HepG2 (cell line): ENCODE measurements at regions not wholly inside any gene's neighbourhood (a gene's known extent, or its start where the extent isn't known, plus 50 kb on each side); places are given as distances from the start of the nearest gene placed in this dataset.

Experiments
- BORCS8-MEF2B ChIP-seq: sonication (generic); formaldehyde crosslinking; IDR thresholded peaks from 2 replicates; pipeline ENCODE4 v1.8.0; 2022; ENCODE audit warnings: mild to moderate bottlenecking, missing genetic modification reagents
- CHD2 ChIP-seq: IDR thresholded peaks from 2 replicates; pipeline ENCODE4 v1.6.1; 2011; ENCODE audit warnings: low read depth, low read length, improper control_type of control experiment
- HDAC1 ChIP-seq: sonication (generic); formaldehyde crosslinking; IDR thresholded peaks from 2 replicates; pipeline ENCODE4 v1.5.1; 2020; ENCODE audit warnings: mild to moderate bottlenecking, missing genetic modification reagents
- MBD4 ChIP-seq: IDR thresholded peaks from 2 replicates; pipeline ENCODE4 v1.6.1; 2012; ENCODE audit warnings: low read length, inconsistent platforms, borderline replicate concordance
- MTA3 ChIP-seq: sonication (generic); formaldehyde crosslinking; IDR thresholded peaks from 2 replicates; pipeline ENCODE4 v1.4.0; 2020; ENCODE audit warnings: missing genetic modification reagents
- SNAI1 ChIP-seq: sonication (generic); formaldehyde crosslinking; IDR thresholded peaks from 2 replicates; pipeline ENCODE4 v1.5.0; 2020; ENCODE audit warnings: mild to moderate bottlenecking, missing genetic modification reagents, borderline replicate concordance
- TCF12 ChIP-seq, 2 experiments: fragments of 450-650 bp in 1 of 2; sonication (generic) in 1 of 2; formaldehyde crosslinking in 1 of 2; IDR thresholded peaks; 2 replicates each; pipeline versions ENCODE4 v1.6.1 to v1.8.0; 2017 to 2022; ENCODE audit warnings: antibody characterized with exemption in 1 of 2, mild to moderate bottlenecking in 1 of 2, missing genetic modification reagents in 1 of 2, moderate library complexity in 1 of 2
- ZFX ChIP-seq: sonication (generic); formaldehyde crosslinking; IDR thresholded peaks from 2 replicates; pipeline ENCODE4 v1.4.0; 2020; ENCODE audit warnings: mild to moderate bottlenecking, low read depth, missing genetic modification reagents, moderate library complexity
- ZFYVE20 ChIP-seq: sonication (generic); formaldehyde crosslinking; IDR thresholded peaks from 2 replicates; pipeline ENCODE4 v1.8.0; 2023; ENCODE audit warnings: low read depth, mild to moderate bottlenecking, moderate library complexity, missing genetic modification reagents, borderline replicate concordance
- ZNF709 ChIP-seq: sonication (generic); formaldehyde crosslinking; IDR thresholded peaks from 2 replicates; pipeline ENCODE4 v1.5.0; 2020; ENCODE audit warnings: mild to moderate bottlenecking, missing genetic modification reagents
- TF ChIP-seq, protein P1 (sequence below): sonication (generic); formaldehyde crosslinking; IDR thresholded peaks from 2 replicates; pipeline ENCODE4 v1.5.0; 2020; ENCODE audit warnings: mild to moderate bottlenecking, missing genetic modification reagents, moderate library complexity
- TF ChIP-seq, protein P2 (sequence below): IDR thresholded peaks from 2 replicates; pipeline ENCODE4 v1.6.1; 2016; ENCODE audit warnings: missing compliant biosample characterization, missing genetic modification reagents, borderline replicate concordance
- TF ChIP-seq, protein P3 (sequence below), 2 experiments: sonication (generic) in 1 of 2; formaldehyde crosslinking in 1 of 2; IDR thresholded peaks; 2 replicates each; pipeline versions ENCODE4 v1.5.1 to v1.6.1; 2011 to 2020; ENCODE audit warnings: borderline replicate concordance in 1 of 2, low read depth in 1 of 2, low read length in 1 of 2, mild to moderate bottlenecking in 1 of 2, missing genetic modification reagents in 1 of 2, moderate library complexity in 1 of 2
- TF ChIP-seq, protein P4 (sequence below): sonication (generic); formaldehyde crosslinking; IDR thresholded peaks from 2 replicates; pipeline ENCODE4 v1.9.0; 2022; ENCODE audit warnings: missing genetic modification reagents, mild to moderate bottlenecking, borderline replicate concordance

DNA sequence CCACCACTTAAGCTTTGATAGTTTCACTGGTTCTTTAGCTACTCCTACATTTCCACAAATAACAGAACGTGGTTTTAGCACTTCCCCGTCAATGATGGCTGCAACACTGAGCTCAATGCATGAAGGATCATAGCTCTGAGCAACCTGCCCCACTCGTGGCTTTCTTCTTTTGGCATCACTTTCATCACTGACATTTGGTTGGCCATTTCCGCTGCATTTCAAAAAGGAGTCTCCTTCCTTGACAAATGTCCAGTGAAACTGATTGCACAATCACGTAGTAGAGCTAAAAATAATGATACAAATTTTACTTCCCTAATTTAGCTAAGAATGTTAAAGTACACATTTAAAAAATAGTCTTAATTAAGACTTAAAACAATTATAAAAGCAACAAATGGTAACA lies 205.2 kb upstream of the HDAC4 start:
- TF ChIP-seq HDAC1 (CRISPR knock-in tag), result no peak
- TF ChIP-seq TCF12 (IDR thresholded peaks at IDR 0.05), result no peak
- no peak for TF ChIP-seq TCF12 (CRISPR knock-in tag; IDR thresholded peaks at IDR 0.05)
- TF ChIP-seq, protein P1, sequence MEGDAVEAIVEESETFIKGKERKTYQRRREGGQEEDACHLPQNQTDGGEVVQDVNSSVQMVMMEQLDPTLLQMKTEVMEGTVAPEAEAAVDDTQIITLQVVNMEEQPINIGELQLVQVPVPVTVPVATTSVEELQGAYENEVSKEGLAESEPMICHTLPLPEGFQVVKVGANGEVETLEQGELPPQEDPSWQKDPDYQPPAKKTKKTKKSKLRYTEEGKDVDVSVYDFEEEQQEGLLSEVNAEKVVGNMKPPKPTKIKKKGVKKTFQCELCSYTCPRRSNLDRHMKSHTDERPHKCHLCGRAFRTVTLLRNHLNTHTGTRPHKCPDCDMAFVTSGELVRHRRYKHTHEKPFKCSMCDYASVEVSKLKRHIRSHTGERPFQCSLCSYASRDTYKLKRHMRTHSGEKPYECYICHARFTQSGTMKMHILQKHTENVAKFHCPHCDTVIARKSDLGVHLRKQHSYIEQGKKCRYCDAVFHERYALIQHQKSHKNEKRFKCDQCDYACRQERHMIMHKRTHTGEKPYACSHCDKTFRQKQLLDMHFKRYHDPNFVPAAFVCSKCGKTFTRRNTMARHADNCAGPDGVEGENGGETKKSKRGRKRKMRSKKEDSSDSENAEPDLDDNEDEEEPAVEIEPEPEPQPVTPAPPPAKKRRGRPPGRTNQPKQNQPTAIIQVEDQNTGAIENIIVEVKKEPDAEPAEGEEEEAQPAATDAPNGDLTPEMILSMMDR (CRISPR knock-in tag), result no peak
- no peak for TF ChIP-seq CHD2
- TF ChIP-seq ZFX (CRISPR knock-in tag), result no peak
- no peak for TF ChIP-seq SNAI1
- no peak for TF ChIP-seq ZFYVE20 (CRISPR knock-in tag)
- no peak for TF ChIP-seq MBD4
- TF ChIP-seq ZNF709 (CRISPR knock-in tag), result no peak
- TF ChIP-seq, protein P2, sequence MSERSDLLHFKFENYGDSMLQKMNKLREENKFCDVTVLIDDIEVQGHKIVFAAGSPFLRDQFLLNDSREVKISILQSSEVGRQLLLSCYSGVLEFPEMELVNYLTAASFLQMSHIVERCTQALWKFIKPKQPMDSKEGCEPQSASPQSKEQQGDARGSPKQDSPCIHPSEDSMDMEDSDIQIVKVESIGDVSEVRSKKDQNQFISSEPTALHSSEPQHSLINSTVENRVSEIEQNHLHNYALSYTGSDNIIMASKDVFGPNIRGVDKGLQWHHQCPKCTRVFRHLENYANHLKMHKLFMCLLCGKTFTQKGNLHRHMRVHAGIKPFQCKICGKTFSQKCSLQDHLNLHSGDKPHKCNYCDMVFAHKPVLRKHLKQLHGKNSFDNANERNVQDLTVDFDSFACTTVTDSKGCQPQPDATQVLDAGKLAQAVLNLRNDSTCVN (CRISPR knock-in tag), result no peak
- TF ChIP-seq, protein P3, sequence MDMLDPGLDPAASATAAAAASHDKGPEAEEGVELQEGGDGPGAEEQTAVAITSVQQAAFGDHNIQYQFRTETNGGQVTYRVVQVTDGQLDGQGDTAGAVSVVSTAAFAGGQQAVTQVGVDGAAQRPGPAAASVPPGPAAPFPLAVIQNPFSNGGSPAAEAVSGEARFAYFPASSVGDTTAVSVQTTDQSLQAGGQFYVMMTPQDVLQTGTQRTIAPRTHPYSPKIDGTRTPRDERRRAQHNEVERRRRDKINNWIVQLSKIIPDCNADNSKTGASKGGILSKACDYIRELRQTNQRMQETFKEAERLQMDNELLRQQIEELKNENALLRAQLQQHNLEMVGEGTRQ (IDR thresholded peaks at IDR 0.05; ENCODE audit: low read depth, low read length), result no peak
- TF ChIP-seq, protein P3 (CRISPR knock-in tag; IDR thresholded peaks at IDR 0.05; ENCODE audit: borderline replicate concordance), result no peak
- no peak for TF ChIP-seq MTA3 (CRISPR knock-in tag)
- TF ChIP-seq, protein P4, sequence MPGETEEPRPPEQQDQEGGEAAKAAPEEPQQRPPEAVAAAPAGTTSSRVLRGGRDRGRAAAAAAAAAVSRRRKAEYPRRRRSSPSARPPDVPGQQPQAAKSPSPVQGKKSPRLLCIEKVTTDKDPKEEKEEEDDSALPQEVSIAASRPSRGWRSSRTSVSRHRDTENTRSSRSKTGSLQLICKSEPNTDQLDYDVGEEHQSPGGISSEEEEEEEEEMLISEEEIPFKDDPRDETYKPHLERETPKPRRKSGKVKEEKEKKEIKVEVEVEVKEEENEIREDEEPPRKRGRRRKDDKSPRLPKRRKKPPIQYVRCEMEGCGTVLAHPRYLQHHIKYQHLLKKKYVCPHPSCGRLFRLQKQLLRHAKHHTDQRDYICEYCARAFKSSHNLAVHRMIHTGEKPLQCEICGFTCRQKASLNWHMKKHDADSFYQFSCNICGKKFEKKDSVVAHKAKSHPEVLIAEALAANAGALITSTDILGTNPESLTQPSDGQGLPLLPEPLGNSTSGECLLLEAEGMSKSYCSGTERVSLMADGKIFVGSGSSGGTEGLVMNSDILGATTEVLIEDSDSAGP, result no peak
- TF ChIP-seq BORCS8-MEF2B (CRISPR knock-in tag), result no peak
